Duodenal mucosa (tissue), 2 donors: ENCODE measurements at regions not wholly inside any gene's neighbourhood (a gene's known extent, or its start where the extent isn't known, plus 50 kb on each side); places are given as distances from the start of the nearest gene placed in this dataset.

Experiments
- H3K27ac ChIP-seq: one replicate; pipeline ENCODE4 v1.7.0; 2013; ENCODE audit warnings: low read depth, low read length
- H3K27me3 ChIP-seq, 2 donors: one replicate each; pipeline ENCODE4 v1.7.0; 2013; ENCODE audit warnings: low read length in 2 of 2, control low read depth in 1 of 2; ENCODE audit not compliant: insufficient read depth in 2 of 2, control insufficient read depth in 1 of 2
- H3K36me3 ChIP-seq, 2 donors: one replicate each; pipeline ENCODE4 v1.7.0; 2013; ENCODE audit warnings: low read length in 2 of 2, control low read depth in 1 of 2; ENCODE audit not compliant: insufficient read depth in 2 of 2, control insufficient read depth in 1 of 2
- H3K4me1 ChIP-seq, 2 donors: one replicate each; pipeline ENCODE4 v1.7.0; 2013; ENCODE audit warnings: low read length in 2 of 2, control low read depth in 1 of 2; ENCODE audit not compliant: insufficient read depth in 2 of 2, control insufficient read depth in 1 of 2
- H3K4me3 ChIP-seq, 2 donors: one replicate each; pipeline ENCODE4 v1.7.0; 2013; ENCODE audit warnings: low read length in 2 of 2, low read depth in 1 of 2
- H3K9ac ChIP-seq, 2 donors: one replicate each; pipeline ENCODE4 v1.7.0; 2013; ENCODE audit warnings: low read length in 2 of 2, low read depth in 1 of 2
- H3K9me3 ChIP-seq, 2 donors: one replicate each; pipeline ENCODE4 v1.7.0; 2013; ENCODE audit warnings: low read length in 2 of 2, control low read depth in 1 of 2; ENCODE audit not compliant: control insufficient read depth in 1 of 2

- H3K36me3 ChIP-seq = no peaks in the 10 kb centered on the region
- no peak overlapping the region for H3K27ac ChIP-seq
- H3K27me3 ChIP-seq = no peaks in the 10 kb centered on the region
- H3K9ac ChIP-seq = no peak overlapping the region
- H3K4me3 ChIP-seq = no peak overlapping the region
- no peaks in the 10 kb centered on the region for H3K4me1 ChIP-seq
- peaks cover 22 to 28% of the 10 kb centered on the region in 2 donors for H3K9me3 ChIP-seq
Measured at GRCh38 chr10:131778385-131778784, 122.4 kb upstream of the PPP2R2D start.

GRCh38 chr10:131778842-131779241 is 122.0 kb upstream of the PPP2R2D start:
- Histone ChIP-seq H3K9me3 (peaks cover 22 to 28% of the 10 kb centered on the region in 2 donors), H3K4me1 (no peaks in the 10 kb centered on the region), H3K27me3 (no peaks in the 10 kb centered on the region), H3K27ac (no peak overlapping the region), H3K36me3 (no peaks in the 10 kb centered on the region), H3K4me3 (no peak overlapping the region), H3K9ac (no peak overlapping the region)

- Histone ChIP-seq H3K9ac (no peak overlapping the region), H3K27me3 (no peaks in the 10 kb centered on the region), H3K36me3 (no peaks in the 10 kb centered on the region), H3K27ac (no peak overlapping the region), H3K4me1 (no peaks in the 10 kb centered on the region), H3K4me3 (no peak overlapping the region), H3K9me3 (peaks cover 22 to 28% of the 10 kb centered on the region in 2 donors)
Measured at GRCh38 chr10:131779661-131780394, 121.0 kb upstream of the PPP2R2D start.

GRCh38 chr10:131781076-131781475 is 119.7 kb upstream of the PPP2R2D start:
- Histone ChIP-seq H3K27ac (no peak overlapping the region), H3K9ac (no peak overlapping the region), H3K4me3 (no peak overlapping the region), H3K27me3 (no peaks in the 10 kb centered on the region), H3K4me1 (no peaks in the 10 kb centered on the region), H3K36me3 (no peaks in the 10 kb centered on the region), H3K9me3 (peaks cover 22 to 27% of the 10 kb centered on the region in 2 donors)

GRCh38 chr10:131781791-131782190 is 119.0 kb upstream of the PPP2R2D start:
- Histone ChIP-seq H3K36me3 (no peaks in the 10 kb centered on the region), H3K27ac (no peak overlapping the region), H3K9me3 (peaks cover 17 to 20% of the 10 kb centered on the region in 2 donors), H3K4me1 (no peaks in the 10 kb centered on the region), H3K27me3 (no peaks in the 10 kb centered on the region), H3K4me3 (no peak overlapping the region), H3K9ac (no peak overlapping the region)

GRCh38 chr10:131784363-131785120 is 116.3 kb upstream of the PPP2R2D start:
- Histone ChIP-seq H3K9me3 (no peaks in the 10 kb centered on the region), H3K27ac (no peak overlapping the region), H3K9ac (no peak overlapping the region), H3K4me1 (no peaks in the 10 kb centered on the region), H3K4me3 (no peak overlapping the region), H3K36me3 (no peaks in the 10 kb centered on the region), H3K27me3 (no peaks in the 10 kb centered on the region)

GRCh38 chr10:131785121-131785460 is 115.7 kb upstream of the PPP2R2D start:
- peaks cover 0 to 2% of the 10 kb centered on the region in 2 donors for H3K27me3 ChIP-seq
- H3K4me3 ChIP-seq = no peak overlapping the region
- no peak overlapping the region for H3K9ac ChIP-seq
- no peaks in the 10 kb centered on the region for H3K4me1 ChIP-seq
- no peaks in the 10 kb centered on the region for H3K36me3 ChIP-seq
- no peak overlapping the region for H3K27ac ChIP-seq
- H3K9me3 ChIP-seq = no peaks in the 10 kb centered on the region

GRCh38 chr10:131786756-131787605 is 113.8 kb upstream of the PPP2R2D start:
- Histone ChIP-seq H3K27me3 (peaks cover 0 to 2% of the 10 kb centered on the region in 2 donors), H3K9ac (no peak overlapping the region)

GRCh38 chr10:131787961-131788360 is 112.8 kb upstream of the PPP2R2D start:
- H3K9me3 ChIP-seq = no peaks in the 10 kb centered on the region
- no peak overlapping the region for H3K9ac ChIP-seq
- no peak overlapping the region for H3K4me3 ChIP-seq
- no peak overlapping the region for H3K27ac ChIP-seq
- peaks cover 0 to 2% of the 10 kb centered on the region in 2 donors for H3K27me3 ChIP-seq
- no peaks in the 10 kb centered on the region for H3K4me1 ChIP-seq
- no peaks in the 10 kb centered on the region for H3K36me3 ChIP-seq

More at GRCh38 chr10:131786756-131787605, 113.8 kb upstream of the PPP2R2D start:
- H3K36me3 ChIP-seq = no peaks in the 10 kb centered on the region
- no peaks in the 10 kb centered on the region for H3K9me3 ChIP-seq
- no peak overlapping the region for H3K27ac ChIP-seq
- H3K4me3 ChIP-seq = no peak overlapping the region
- no peaks in the 10 kb centered on the region for H3K4me1 ChIP-seq

- H3K36me3 ChIP-seq = no peaks in the 10 kb centered on the region
- H3K27me3 ChIP-seq = peaks cover 0 to 2% of the 10 kb centered on the region in 2 donors
- no peak overlapping the region for H3K27ac ChIP-seq
- H3K4me3 ChIP-seq = no peak overlapping the region
- H3K9ac ChIP-seq = no peak overlapping the region
- H3K4me1 ChIP-seq = no peaks in the 10 kb centered on the region
- no peaks in the 10 kb centered on the region for H3K9me3 ChIP-seq
Measured at GRCh38 chr10:131788386-131788785, 112.4 kb upstream of the PPP2R2D start.
